ENCODE measurements at regions not wholly inside any gene's neighbourhood (a gene's known extent, or its start where the extent isn't known, plus 50 kb on each side); places are given as distances from the start of the nearest gene placed in this dataset.

- TF ChIP-seq, protein P1, sequence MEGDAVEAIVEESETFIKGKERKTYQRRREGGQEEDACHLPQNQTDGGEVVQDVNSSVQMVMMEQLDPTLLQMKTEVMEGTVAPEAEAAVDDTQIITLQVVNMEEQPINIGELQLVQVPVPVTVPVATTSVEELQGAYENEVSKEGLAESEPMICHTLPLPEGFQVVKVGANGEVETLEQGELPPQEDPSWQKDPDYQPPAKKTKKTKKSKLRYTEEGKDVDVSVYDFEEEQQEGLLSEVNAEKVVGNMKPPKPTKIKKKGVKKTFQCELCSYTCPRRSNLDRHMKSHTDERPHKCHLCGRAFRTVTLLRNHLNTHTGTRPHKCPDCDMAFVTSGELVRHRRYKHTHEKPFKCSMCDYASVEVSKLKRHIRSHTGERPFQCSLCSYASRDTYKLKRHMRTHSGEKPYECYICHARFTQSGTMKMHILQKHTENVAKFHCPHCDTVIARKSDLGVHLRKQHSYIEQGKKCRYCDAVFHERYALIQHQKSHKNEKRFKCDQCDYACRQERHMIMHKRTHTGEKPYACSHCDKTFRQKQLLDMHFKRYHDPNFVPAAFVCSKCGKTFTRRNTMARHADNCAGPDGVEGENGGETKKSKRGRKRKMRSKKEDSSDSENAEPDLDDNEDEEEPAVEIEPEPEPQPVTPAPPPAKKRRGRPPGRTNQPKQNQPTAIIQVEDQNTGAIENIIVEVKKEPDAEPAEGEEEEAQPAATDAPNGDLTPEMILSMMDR (IDR thresholded peaks at IDR 0.05), result no peak
- no peak for TF ChIP-seq POLR2A (IDR thresholded peaks at IDR 0.05)
These were observed 1526.9 kb downstream of the EFNB2 start for GRCh38 chr13:105008604-105009003.
